PC-3 (cell line): ENCODE measurements at regions not wholly inside any gene's neighbourhood (a gene's known extent, or its start where the extent isn't known, plus 50 kb on each side); places are given as distances from the start of the nearest gene placed in this dataset.
"Not testable (repeated sequence)": the region's sequence is repeated elsewhere in the genome, so short reads cannot be mapped to it uniquely, and the experiment has no call there.

ENCODE experiments used
- ATAC-seq: fragments of 200-7000 bp; cut with Tn5 transposase; 2 replicates; pipeline ENCODE4 v1.9.1; 2020; ENCODE audit warnings: mild to moderate bottlenecking, moderate library complexity
- BruUV-seq: library from RNA; stranded (reverse); fragments of 400-500 nt; replicated peaks from 2 replicates; lab custom pipeline; 2021; lab: Mats Ljungman, UMichigan
- CTCF ChIA-PET: fragments of 300-600 bp; sonication (Branson Sonifier 250); formaldehyde crosslinking; loops from one replicate; lab custom pipeline; 2022; ENCODE audit warnings: antibody characterized with exemption; lab: Charles Lee
- POLR2A ChIA-PET: fragments of 300-600 bp; sonication (Branson Sonifier 250); formaldehyde crosslinking; loops from one replicate; lab custom pipeline; 2022; ENCODE audit warnings: antibody characterized with exemption; ENCODE audit not compliant: unreplicated experiment; lab: Charles Lee
- DNase-seq: peaks from one replicate; pipeline ENCODE4 v3.0.0-alpha.2; 2015
- H2AFZ ChIP-seq: fragments of 300-600 bp; sonication (generic); 2 replicates; pipeline ENCODE4 v1.6.0; 2016; ENCODE audit warnings: antibody characterized with exemption, low read length
- H3F3A ChIP-seq: fragments of 300-600 bp; sonication (generic); one replicate; pipeline ENCODE4 v1.6.0; 2017; ENCODE audit warnings: antibody characterized with exemption, low read length, control low read depth, mild to moderate bottlenecking; ENCODE audit not compliant: unreplicated experiment
- H3K27ac ChIP-seq: fragments of 300-600 bp; sonication (generic); 2 replicates; pipeline ENCODE4 v1.5.1; 2016; ENCODE audit warnings: mild to moderate bottlenecking, low read length
- H3K27me3 ChIP-seq: fragments of 300-600 bp; sonication (generic); 2 replicates; pipeline ENCODE4 v1.6.1; 2016; ENCODE audit warnings: low read length, mixed read lengths
- H3K36me3 ChIP-seq: fragments of 300-600 bp; sonication (generic); 2 replicates; pipeline ENCODE4 v1.6.1; 2016; ENCODE audit warnings: low read depth, mixed run types, low read length, mixed read lengths
- H3K4me1 ChIP-seq: fragments of 300-600 bp; sonication (generic); 2 replicates; pipeline ENCODE4 v1.5.1; 2016; ENCODE audit warnings: low read length; ENCODE audit not compliant: insufficient read depth
- H3K4me2 ChIP-seq: fragments of 300-600 bp; sonication (generic); 2 replicates; pipeline ENCODE4 v1.6.0; 2016; ENCODE audit warnings: low read length
- H3K4me3 ChIP-seq: fragments of 300-600 bp; sonication (generic); 2 replicates; pipeline ENCODE4 v1.5.1; 2016; ENCODE audit warnings: mild to moderate bottlenecking, low read length, mixed read lengths
- H3K79me2 ChIP-seq: fragments of 300-600 bp; sonication (generic); 2 replicates; pipeline ENCODE4 v1.6.1; 2017; ENCODE audit warnings: low read length, mixed read lengths
- H3K9ac ChIP-seq: fragments of 300-600 bp; sonication (generic); 2 replicates; pipeline ENCODE4 v1.6.0; 2016; ENCODE audit warnings: mild to moderate bottlenecking, low read length
- H3K9me2 ChIP-seq: fragments of 300-600 bp; sonication (generic); replicated peaks from 2 replicates; pipeline ENCODE4 v1.6.1; 2016; ENCODE audit warnings: mixed run types, low read length, mixed read lengths
- H3K9me3 ChIP-seq: fragments of 300-600 bp; sonication (generic); 2 replicates; pipeline ENCODE4 v1.6.1; 2016; ENCODE audit warnings: low read length, mixed read lengths
- H4K20me1 ChIP-seq: fragments of 300-600 bp; sonication (generic); 2 replicates; pipeline ENCODE4 v1.6.1; 2016; ENCODE audit warnings: low read length, mixed read lengths
- CTCF ChIP-seq: fragments of 300-600 bp; sonication (generic); conservative IDR thresholded peaks from 2 replicates; pipeline ENCODE4 v1.5.1; 2017; ENCODE audit warnings: antibody characterized with exemption, low read depth, mild to moderate bottlenecking, low read length
- EZH2 ChIP-seq: fragments of 300-600 bp; sonication (generic); IDR thresholded peaks from one replicate; pipeline ENCODE4 v1.6.1; 2017; ENCODE audit warnings: antibody characterized with exemption, mild to moderate bottlenecking, low read length; ENCODE audit not compliant: unreplicated experiment
- EZH2phosphoT487 ChIP-seq: fragments of 300-600 bp; sonication (generic); IDR thresholded peaks from 2 replicates; pipeline ENCODE4 v1.6.1; 2018; ENCODE audit warnings: mild to moderate bottlenecking, antibody characterized with exemption, low read length, borderline replicate concordance
- intact Hi-C: fragments of 100-400 bp; cut with micrococcal nuclease; formaldehyde crosslinking; loops from 2 replicates; pipeline ENCODE4 v1.9.0; 2023

- Histone ChIP-seq H4K20me1 (no peaks in the 10 kb centered on the region), H3K27me3 (no peaks in the 10 kb centered on the region), H3K27ac (no peak overlapping the region), H3K4me2 (no peak overlapping the region), H3K9ac (no peak overlapping the region), H3K4me3 (no peak overlapping the region), H3K36me3 (no peaks in the 10 kb centered on the region), H3K4me1 (no peaks in the 10 kb centered on the region), H3F3A (no peaks in the 10 kb centered on the region), H2AFZ (no peak overlapping the region), H3K9me2 (no peaks in the 10 kb centered on the region), H3K9me3 (no peaks in the 10 kb centered on the region), H3K79me2 (no peaks in the 10 kb centered on the region)
- no peak for DNase-seq
- POLR2A ChIA-PET, result no interaction called here
- TF ChIP-seq EZH2phosphoT487 (no peak), CTCF (no peak), EZH2 (no peak)
- CTCF ChIA-PET, result no interaction called here
- no TSS peak for BruUV-seq
- intact Hi-C loops, result no loop called here
- no peak for ATAC-seq
Measured at GRCh38 chr5:104845541-104845940, 1283.0 kb upstream of the NUDT12 start.

GRCh38 chr5:104843822-104844221 is 1281.2 kb upstream of the NUDT12 start:
- CTCF ChIA-PET, result no interaction called here
- Histone ChIP-seq H3K9ac (no peak overlapping the region), H3K4me2 (no peak overlapping the region), H3K9me2 (no peaks in the 10 kb centered on the region), H3K4me3 (no peak overlapping the region), H3K79me2 (no peaks in the 10 kb centered on the region), H3K27me3 (no peaks in the 10 kb centered on the region), H2AFZ (no peak overlapping the region), H3F3A (no peaks in the 10 kb centered on the region), H3K27ac (no peak overlapping the region), H3K36me3 (no peaks in the 10 kb centered on the region), H3K9me3 (no peaks in the 10 kb centered on the region), H3K4me1 (no peaks in the 10 kb centered on the region), H4K20me1 (no peaks in the 10 kb centered on the region)
- ATAC-seq (no peak), DNase-seq (no peak)
- TF ChIP-seq CTCF (no peak), EZH2phosphoT487 (no peak), EZH2 (no peak)
- intact Hi-C loops, result no loop called here
- POLR2A ChIA-PET, result no interaction called here
- BruUV-seq, result no TSS peak

GRCh38 chr5:104840284-104840683 is 1277.7 kb upstream of the NUDT12 start:
- no peak for ATAC-seq
- BruUV-seq, result no TSS peak

GRCh38 chr5:104831515-104831914 is 1268.9 kb upstream of the NUDT12 start:
- H2AFZ ChIP-seq, H3K9me3 ChIP-seq, DNase-seq, intact Hi-C loops, BruUV-seq, H3K36me3 ChIP-seq, H3K4me1 ChIP-seq, H3F3A ChIP-seq, POLR2A ChIA-PET, H3K4me2 ChIP-seq, H3K79me2 ChIP-seq, H3K9ac ChIP-seq, H3K27me3 ChIP-seq, H4K20me1 ChIP-seq, H3K4me3 ChIP-seq, CTCF ChIA-PET, H3K27ac ChIP-seq, H3K9me2 ChIP-seq, ATAC-seq: not testable (repeated sequence)

More at GRCh38 chr5:104840284-104840683, 1277.7 kb upstream of the NUDT12 start:
- Histone ChIP-seq H3K4me1 (no peaks in the 10 kb centered on the region), H3F3A (no peaks in the 10 kb centered on the region), H3K79me2 (no peaks in the 10 kb centered on the region), H4K20me1 (no peaks in the 10 kb centered on the region), H3K9me2 (no peaks in the 10 kb centered on the region), H3K9ac (no peak overlapping the region), H3K36me3 (no peaks in the 10 kb centered on the region), H3K4me2 (no peak overlapping the region), H3K4me3 (no peak overlapping the region), H2AFZ (no peak overlapping the region), H3K27ac (no peak overlapping the region), H3K9me3 (no peaks in the 10 kb centered on the region), H3K27me3 (no peaks in the 10 kb centered on the region)
- TF ChIP-seq CTCF (no peak), EZH2 (no peak), EZH2phosphoT487 (no peak)
- intact Hi-C loops, result no loop called here
- no peak for DNase-seq
- ChIA-PET POLR2A (no interaction called here), CTCF (no interaction called here)
